KMS-11 (cell line): ENCODE measurements at regions not wholly inside any gene's neighbourhood (a gene's known extent, or its start where the extent isn't known, plus 50 kb on each side); places are given as distances from the start of the nearest gene placed in this dataset.

ENCODE experiments used
- H2AFZ ChIP-seq: fragments of 200-600 bp; sonication (generic); 2 replicates; pipeline ENCODE4 v1.6.1; 2016; ENCODE audit warnings: antibody characterized with exemption, mixed run types, low read depth
- H3K27ac ChIP-seq: fragments of 200-600 bp; sonication (generic); 2 replicates; pipeline ENCODE4 v1.6.1; 2016; ENCODE audit warnings: mild to moderate bottlenecking, mixed run types
- H3K27me3 ChIP-seq: fragments of 200-600 bp; sonication (generic); 2 replicates; pipeline ENCODE4 v1.6.1; 2017; ENCODE audit warnings: mild to moderate bottlenecking, low read depth, mixed run types, moderate library complexity; ENCODE audit not compliant: insufficient read depth
- H3K36me3 ChIP-seq: fragments of 200-600 bp; sonication (generic); 2 replicates; pipeline ENCODE4 v1.6.1; 2017; ENCODE audit warnings: mild to moderate bottlenecking, mixed run types; ENCODE audit not compliant: insufficient read depth
- H3K4me1 ChIP-seq: fragments of 200-600 bp; sonication (generic); 2 replicates; pipeline ENCODE4 v1.6.1; 2016; ENCODE audit warnings: mild to moderate bottlenecking, low read depth, mixed run types; ENCODE audit not compliant: poor library complexity, severe bottlenecking
- H3K4me2 ChIP-seq: fragments of 200-600 bp; sonication (generic); 2 replicates; pipeline ENCODE4 v1.7.0; 2016; ENCODE audit warnings: mild to moderate bottlenecking, mixed run types
- H3K4me3 ChIP-seq: fragments of 200-600 bp; sonication (generic); IDR thresholded peaks from 2 replicates; pipeline ENCODE4 v1.6.1; 2017; ENCODE audit warnings: low read depth, low read length, mixed read lengths; ENCODE audit not compliant: insufficient read depth
- H3K79me2 ChIP-seq: fragments of 200-600 bp; sonication (generic); 2 replicates; pipeline ENCODE4 v1.6.1; 2016; ENCODE audit warnings: low read depth, mixed run types; ENCODE audit not compliant: insufficient read depth
- H3K9ac ChIP-seq: fragments of 200-600 bp; sonication (generic); 2 replicates; pipeline ENCODE4 v1.6.1; 2016; ENCODE audit warnings: mild to moderate bottlenecking, mixed run types
- H4K20me1 ChIP-seq: fragments of 200-600 bp; sonication (generic); 2 replicates; pipeline ENCODE4 v1.6.1; 2016; ENCODE audit warnings: mild to moderate bottlenecking, mixed run types; ENCODE audit not compliant: insufficient read depth
- CTCF ChIP-seq: fragments of 200-600 bp; sonication (generic); conservative IDR thresholded peaks from 2 replicates; pipeline ENCODE4 v1.6.1; 2017; ENCODE audit warnings: low read depth, mild to moderate bottlenecking, antibody characterized with exemption, low read length, moderate library complexity, mixed read lengths

GRCh38 chr3:177613901-177614300 is 416.6 kb upstream of the TBL1XR1 start:
- Histone ChIP-seq H3K36me3 (no peaks in the 10 kb centered on the region), H3K4me1 (peaks cover 29% of the 10 kb centered on the region), H2AFZ (no peak overlapping the region), H3K27me3 (no peaks in the 10 kb centered on the region), H3K4me3 (no peak overlapping the region), H4K20me1 (no peaks in the 10 kb centered on the region), H3K4me2 (no peak overlapping the region; the same call in 1 of the 2 replicates), H3K79me2 (no peaks in the 10 kb centered on the region), H3K9ac (no peak overlapping the region), H3K27ac (no peak overlapping the region)
- TF ChIP-seq CTCF: no peak

DNA sequence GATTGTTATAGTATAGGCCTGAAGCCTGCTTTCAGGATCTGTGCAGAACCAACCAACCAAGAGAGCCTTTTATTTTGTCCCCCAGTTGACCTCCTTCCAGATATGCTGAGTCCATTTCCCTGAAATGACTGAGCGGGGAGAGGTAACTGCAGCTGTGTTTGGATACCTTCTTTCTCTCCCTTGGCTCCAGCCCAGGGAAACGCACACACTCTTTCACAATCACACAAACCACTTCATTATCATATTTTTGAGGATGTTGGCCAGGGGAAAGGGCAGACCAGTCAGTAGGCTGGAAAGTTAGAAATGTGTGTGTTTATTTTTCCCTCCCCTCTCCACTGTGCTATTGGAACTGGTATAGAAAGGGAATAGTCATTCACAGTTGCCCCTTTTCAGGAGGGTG is 417.7 kb upstream of the TBL1XR1 start:
- no peaks in the 10 kb centered on the region for H3K79me2 ChIP-seq
- H3K27ac ChIP-seq: no peak overlapping the region
- peak overlapping the region; percentile 47; the same call in 1 of the 2 replicates for H3K4me2 ChIP-seq

GRCh38 chr3:177618873-177619733 is 421.8 kb upstream of the TBL1XR1 start:
- Histone ChIP-seq H3K27ac (no peak overlapping the region), H3K4me2 (no peak overlapping the region), H3K9ac (no peak overlapping the region), H3K36me3 (no peaks in the 10 kb centered on the region), H3K4me3 (no peak overlapping the region), H2AFZ (no peak overlapping the region), H3K79me2 (no peaks in the 10 kb centered on the region), H3K4me1 (peaks cover 21% of the 10 kb centered on the region), H4K20me1 (no peaks in the 10 kb centered on the region), H3K27me3 (no peaks in the 10 kb centered on the region)
- TF ChIP-seq CTCF: no peak

More for the DNA sequence above, 417.7 kb upstream of the TBL1XR1 start:
- no peaks in the 10 kb centered on the region for H3K27me3 ChIP-seq
- 0 out of 2 replicates have a peak overlapping the region, but pooled peaks have one; percentile 12 for H2AFZ ChIP-seq
- H4K20me1 ChIP-seq: no peaks in the 10 kb centered on the region
- H3K4me3 ChIP-seq: no peak overlapping the region
- H3K9ac ChIP-seq: no peak overlapping the region
- H3K36me3 ChIP-seq: no peaks in the 10 kb centered on the region
- peaks cover 32% of the 10 kb centered on the region for H3K4me1 ChIP-seq
- no peak for TF ChIP-seq CTCF

DNA sequence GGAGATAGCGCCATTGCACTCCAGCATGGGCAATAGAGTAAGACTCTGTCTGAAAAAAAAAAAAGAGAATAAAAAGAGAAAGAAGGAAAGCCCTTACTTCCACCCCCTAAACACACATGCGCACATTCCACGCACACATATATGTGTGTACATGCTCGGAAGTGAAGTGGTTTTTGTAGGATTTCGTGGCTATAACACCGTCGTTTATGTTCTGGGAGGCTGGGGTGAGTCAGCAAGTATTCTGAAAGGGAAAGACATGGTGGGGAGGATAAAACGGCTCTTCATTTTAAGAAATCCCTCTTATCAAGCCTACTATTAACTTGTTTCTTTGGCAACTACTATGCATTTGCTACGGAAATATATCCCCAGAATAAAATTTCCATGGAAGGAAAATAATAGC is 422.8 kb upstream of the TBL1XR1 start:
- H3K36me3 ChIP-seq: no peaks in the 10 kb centered on the region
- no peak for TF ChIP-seq CTCF
- no peak overlapping the region for H3K9ac ChIP-seq
- H3K79me2 ChIP-seq: no peaks in the 10 kb centered on the region
- H3K4me1 ChIP-seq: peaks cover 11% of the 10 kb centered on the region
- no peaks in the 10 kb centered on the region for H4K20me1 ChIP-seq
- H2AFZ ChIP-seq: no peak overlapping the region
- no peak overlapping the region for H3K4me3 ChIP-seq
- H3K27ac ChIP-seq: no peak overlapping the region
- no peaks in the 10 kb centered on the region for H3K27me3 ChIP-seq
- no peak overlapping the region for H3K4me2 ChIP-seq
